ENCODE measurements at regions not wholly inside any gene's neighbourhood (a gene's known extent, or its start where the extent isn't known, plus 50 kb on each side); places are given as distances from the start of the nearest gene placed in this dataset.

GRCh38 chr6:14917109-14917910, 328.6 kb upstream of the JARID2 start:
- TF ChIP-seq ZFP30 (CRISPR knock-in tag; IDR thresholded peaks at IDR 0.05) = no peak
- TF ChIP-seq OSR1 (CRISPR knock-in tag; IDR thresholded peaks at IDR 0.05) = no peak
- no peak for TF ChIP-seq CSRNP3 (CRISPR knock-in tag; IDR thresholded peaks at IDR 0.05)
- no peak for TF ChIP-seq ZNF565 (CRISPR knock-in tag; conservative IDR thresholded peaks at IDR 0.05; ENCODE audit: low read depth)
- no peak for TF ChIP-seq CREB5 (CRISPR knock-in tag; IDR thresholded peaks at IDR 0.05; ENCODE audit: low read depth)
- no peak for TF ChIP-seq ZNF70 (CRISPR knock-in tag; IDR thresholded peaks at IDR 0.05)
- no peak for TF ChIP-seq ZFP3 (CRISPR knock-in tag; IDR thresholded peaks at IDR 0.05)
- no peak for TF ChIP-seq ZC3H10 (CRISPR knock-in tag; IDR thresholded peaks at IDR 0.05)
- TF ChIP-seq TSHZ2 (CRISPR knock-in tag; IDR thresholded peaks at IDR 0.05) = no peak
- TF ChIP-seq ZNF8 (CRISPR knock-in tag; IDR thresholded peaks at IDR 0.05) = no peak
- no peak for TF ChIP-seq TCF4 (CRISPR knock-in tag; IDR thresholded peaks at IDR 0.05; ENCODE audit: borderline replicate concordance)
- no peak for TF ChIP-seq CSDC2 (CRISPR knock-in tag; IDR thresholded peaks at IDR 0.05)
- no peak for TF ChIP-seq SNAI2 (CRISPR knock-in tag; IDR thresholded peaks at IDR 0.05)
- no peak for TF ChIP-seq RARB (CRISPR knock-in tag; IDR thresholded peaks at IDR 0.05)
- TF ChIP-seq ARNTL (CRISPR knock-in tag; IDR thresholded peaks at IDR 0.05; ENCODE audit: borderline replicate concordance, low read depth) = no peak
- TF ChIP-seq TOX (CRISPR knock-in tag; IDR thresholded peaks at IDR 0.05; ENCODE audit: borderline replicate concordance) = no peak
- TF ChIP-seq PPARA (CRISPR knock-in tag; IDR thresholded peaks at IDR 0.05; ENCODE audit: borderline replicate concordance) = no peak
- TF ChIP-seq PATZ1 (CRISPR knock-in tag; IDR thresholded peaks at IDR 0.05; ENCODE audit: borderline replicate concordance) = no peak
- TF ChIP-seq GLIS3 (CRISPR knock-in tag; IDR thresholded peaks at IDR 0.05) = no peak
- ATAC-seq = no peak

GRCh38 chr6:14918200-14918907, 327.5 kb upstream of the JARID2 start:
- TF ChIP-seq OSR1 (CRISPR knock-in tag; IDR thresholded peaks at IDR 0.05) (no peak), GLIS3 (CRISPR knock-in tag; IDR thresholded peaks at IDR 0.05) (no peak), CSRNP3 (CRISPR knock-in tag; IDR thresholded peaks at IDR 0.05) (no peak), ZNF8 (CRISPR knock-in tag; IDR thresholded peaks at IDR 0.05) (no peak), ZFP3 (CRISPR knock-in tag; IDR thresholded peaks at IDR 0.05) (no peak), RARB (CRISPR knock-in tag; IDR thresholded peaks at IDR 0.05) (no peak), ESRRG (CRISPR knock-in tag; IDR thresholded peaks at IDR 0.05) (no peak), PATZ1 (CRISPR knock-in tag; IDR thresholded peaks at IDR 0.05; ENCODE audit: borderline replicate concordance) (no peak), ARNTL (CRISPR knock-in tag; IDR thresholded peaks at IDR 0.05; ENCODE audit: borderline replicate concordance, low read depth) (no peak), SNAI2 (CRISPR knock-in tag; IDR thresholded peaks at IDR 0.05) (no peak), TCF4 (CRISPR knock-in tag; IDR thresholded peaks at IDR 0.05; ENCODE audit: borderline replicate concordance) (no peak), TSHZ2 (CRISPR knock-in tag; IDR thresholded peaks at IDR 0.05) (no peak), PPARA (CRISPR knock-in tag; IDR thresholded peaks at IDR 0.05; ENCODE audit: borderline replicate concordance) (no peak), ISL1 (CRISPR knock-in tag; IDR thresholded peaks at IDR 0.05) (no peak)
- ATAC-seq = no peak
